ENCODE measurements at regions not wholly inside any gene's neighbourhood (a gene's known extent, or its start where the extent isn't known, plus 50 kb on each side); places are given as distances from the start of the nearest gene placed in this dataset.

DNA sequence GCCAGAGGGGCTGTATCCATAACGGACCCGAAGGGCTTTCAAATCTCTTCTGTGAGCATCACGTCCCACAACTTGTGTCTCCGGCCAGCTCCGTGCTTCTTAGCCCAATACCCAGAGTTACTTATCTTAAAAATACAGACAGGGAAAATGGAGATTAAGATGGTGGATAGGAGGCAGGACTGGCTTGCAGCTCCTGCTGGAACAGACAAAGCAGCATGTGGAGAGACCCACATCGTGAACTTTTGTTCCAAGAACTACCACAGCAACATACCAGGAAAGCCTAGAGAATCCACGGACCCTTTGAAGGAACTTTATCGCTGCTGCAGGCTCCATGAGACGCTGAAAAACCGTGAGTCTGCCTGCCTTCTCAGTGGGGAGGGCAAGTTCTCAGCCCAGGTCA lies 113.7 kb downstream of the RNASET2 start:
- Histone ChIP-seq H3K27me3 (no peaks in the 10 kb centered on the region), H3K4me1 (no peaks in the 10 kb centered on the region), H3K4me3 (no peak overlapping the region), H3K27ac (no peak overlapping the region), H3K9me3 (peaks cover 4% of the 10 kb centered on the region), H3K36me3 (no peaks in the 10 kb centered on the region)
- no peak for DNase-seq (ENCODE audit: low spot score in 2 of 2)
- no peak for TF ChIP-seq POLR2AphosphoS5 (IDR thresholded peaks at IDR 0.05)
- TF ChIP-seq, protein P1, sequence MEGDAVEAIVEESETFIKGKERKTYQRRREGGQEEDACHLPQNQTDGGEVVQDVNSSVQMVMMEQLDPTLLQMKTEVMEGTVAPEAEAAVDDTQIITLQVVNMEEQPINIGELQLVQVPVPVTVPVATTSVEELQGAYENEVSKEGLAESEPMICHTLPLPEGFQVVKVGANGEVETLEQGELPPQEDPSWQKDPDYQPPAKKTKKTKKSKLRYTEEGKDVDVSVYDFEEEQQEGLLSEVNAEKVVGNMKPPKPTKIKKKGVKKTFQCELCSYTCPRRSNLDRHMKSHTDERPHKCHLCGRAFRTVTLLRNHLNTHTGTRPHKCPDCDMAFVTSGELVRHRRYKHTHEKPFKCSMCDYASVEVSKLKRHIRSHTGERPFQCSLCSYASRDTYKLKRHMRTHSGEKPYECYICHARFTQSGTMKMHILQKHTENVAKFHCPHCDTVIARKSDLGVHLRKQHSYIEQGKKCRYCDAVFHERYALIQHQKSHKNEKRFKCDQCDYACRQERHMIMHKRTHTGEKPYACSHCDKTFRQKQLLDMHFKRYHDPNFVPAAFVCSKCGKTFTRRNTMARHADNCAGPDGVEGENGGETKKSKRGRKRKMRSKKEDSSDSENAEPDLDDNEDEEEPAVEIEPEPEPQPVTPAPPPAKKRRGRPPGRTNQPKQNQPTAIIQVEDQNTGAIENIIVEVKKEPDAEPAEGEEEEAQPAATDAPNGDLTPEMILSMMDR (IDR thresholded peaks at IDR 0.05), result no peak
- no peak for TF ChIP-seq EP300 (IDR thresholded peaks at IDR 0.05)
- TF ChIP-seq POLR2A (IDR thresholded peaks at IDR 0.05), result no peak
- 95% methylated on average over 10 of the region's 10 CpGs for WGBS

DNA sequence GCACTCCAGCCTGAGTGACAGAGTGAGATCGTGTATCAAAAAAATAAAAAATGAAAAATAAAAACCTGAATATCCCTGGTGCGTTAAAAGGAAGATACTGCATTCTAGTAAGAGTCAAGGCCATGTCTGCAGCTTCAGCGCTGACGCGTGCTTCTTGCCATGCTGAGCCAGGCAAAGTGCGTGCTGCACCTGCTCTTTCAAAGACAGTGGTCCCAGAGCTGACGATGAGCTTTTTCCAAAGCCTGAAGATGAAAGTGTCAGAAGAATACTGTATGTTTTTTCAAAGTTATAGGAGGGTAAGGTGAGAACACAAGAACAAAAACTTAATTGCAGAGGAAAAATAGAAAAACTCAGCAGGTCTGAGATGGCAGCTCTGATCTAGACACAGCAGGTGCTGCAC lies 115.1 kb downstream of the RNASET2 start:
- Histone ChIP-seq H3K4me3 (no peak overlapping the region), H3K4me1 (no peaks in the 10 kb centered on the region), H3K27me3 (no peaks in the 10 kb centered on the region), H3K27ac (no peak overlapping the region), H3K9me3 (no peaks in the 10 kb centered on the region), H3K36me3 (no peaks in the 10 kb centered on the region)
- 95% methylated on average over 7 of the region's 7 CpGs for WGBS
- TF ChIP-seq POLR2AphosphoS5 (IDR thresholded peaks at IDR 0.05) (no peak), EP300 (IDR thresholded peaks at IDR 0.05) (no peak), POLR2A (IDR thresholded peaks at IDR 0.05) (no peak)
- TF ChIP-seq, protein P1 (IDR thresholded peaks at IDR 0.05), result no peak
- no peak for DNase-seq (ENCODE audit: low spot score in 2 of 2)

- no peaks in the 10 kb centered on the region for H3K27me3 ChIP-seq
Observed at GRCh38 chr6:166839569-166839968, 116.8 kb downstream of the RNASET2 start.

DNA sequence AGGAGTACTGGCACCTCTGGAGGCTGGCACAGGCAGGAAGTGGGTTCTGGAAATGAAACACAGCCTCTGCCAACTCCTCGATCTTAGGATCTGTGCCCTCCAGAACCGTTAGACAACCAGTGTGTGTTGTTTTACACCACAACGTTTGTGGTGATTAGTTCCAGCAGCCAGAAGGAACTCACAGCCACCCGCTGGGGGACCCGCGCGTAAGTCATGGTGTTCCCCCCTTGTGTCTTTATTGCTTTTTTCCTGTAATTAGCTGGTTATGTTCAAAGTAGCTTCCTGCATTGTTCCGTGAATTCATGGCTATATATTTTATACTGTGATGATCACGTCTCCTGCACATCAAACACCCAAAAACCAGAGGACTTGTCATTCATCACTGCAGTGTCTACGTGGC lies 117.4 kb downstream of the RNASET2 start:
- H3K4me3 ChIP-seq, result no peak overlapping the region
- H3K27ac ChIP-seq, result no peak overlapping the region
- H3K27me3 ChIP-seq, result no peaks in the 10 kb centered on the region
- no peaks in the 10 kb centered on the region for H3K4me1 ChIP-seq
- no peaks in the 10 kb centered on the region for H3K36me3 ChIP-seq
- WGBS, result 76% methylated on average over 10 of the region's 10 CpGs
- no peak for DNase-seq (ENCODE audit: low spot score in 2 of 2)
- TF ChIP-seq, protein P1 (IDR thresholded peaks at IDR 0.05), result no peak
- TF ChIP-seq POLR2A (IDR thresholded peaks at IDR 0.05) (no peak), POLR2AphosphoS5 (IDR thresholded peaks at IDR 0.05) (no peak), EP300 (IDR thresholded peaks at IDR 0.05) (no peak)
- H3K9me3 ChIP-seq, result no peaks in the 10 kb centered on the region

More at GRCh38 chr6:166839569-166839968, 116.8 kb downstream of the RNASET2 start:
- no peak overlapping the region for H3K4me3 ChIP-seq
- no peak overlapping the region for H3K27ac ChIP-seq
- no peaks in the 10 kb centered on the region for H3K9me3 ChIP-seq
- DNase-seq (ENCODE audit: low spot score in 2 of 2), result no peak
- 42% methylated on average over 3 of the region's 3 CpGs for WGBS
- H3K36me3 ChIP-seq, result no peaks in the 10 kb centered on the region
- H3K4me1 ChIP-seq, result no peaks in the 10 kb centered on the region
- TF ChIP-seq POLR2AphosphoS5 (IDR thresholded peaks at IDR 0.05) (no peak), POLR2A (IDR thresholded peaks at IDR 0.05) (no peak), EP300 (IDR thresholded peaks at IDR 0.05) (no peak)
- TF ChIP-seq, protein P1 (IDR thresholded peaks at IDR 0.05), result no peak

- H3K27ac ChIP-seq, result no peak overlapping the region
- no peak overlapping the region for H3K4me3 ChIP-seq
- DNase-seq (ENCODE audit: low spot score in 2 of 2), result no peak
- no peaks in the 10 kb centered on the region for H3K36me3 ChIP-seq
- H3K4me1 ChIP-seq, result no peaks in the 10 kb centered on the region
- no peaks in the 10 kb centered on the region for H3K27me3 ChIP-seq
- 88% methylated on average over 23 of the region's 33 CpGs for WGBS
- H3K9me3 ChIP-seq, result no peaks in the 10 kb centered on the region
- TF ChIP-seq POLR2AphosphoS5 (IDR thresholded peaks at IDR 0.05) (no peak), EP300 (IDR thresholded peaks at IDR 0.05) (no peak), POLR2A (IDR thresholded peaks at IDR 0.05) (no peak)
- TF ChIP-seq, protein P1 (IDR thresholded peaks at IDR 0.05), result no peak
Observed at GRCh38 chr6:166836785-166837718, 119.3 kb downstream of the RNASET2 start.
